Glomerular visceral epithelial cell (primary cell): ENCODE measurements at regions not wholly inside any gene's neighbourhood (a gene's known extent, or its start where the extent isn't known, plus 50 kb on each side); places are given as distances from the start of the nearest gene placed in this dataset.
"Not testable (repeated sequence)": the region's sequence is repeated elsewhere in the genome, so short reads cannot be mapped to it uniquely, and the experiment has no call there.

Experiments used
- DNase-seq: peaks from one replicate; pipeline ENCODE4 v3.0.0-alpha.2; 2016; ENCODE audit errors: extremely low spot score

DNA sequence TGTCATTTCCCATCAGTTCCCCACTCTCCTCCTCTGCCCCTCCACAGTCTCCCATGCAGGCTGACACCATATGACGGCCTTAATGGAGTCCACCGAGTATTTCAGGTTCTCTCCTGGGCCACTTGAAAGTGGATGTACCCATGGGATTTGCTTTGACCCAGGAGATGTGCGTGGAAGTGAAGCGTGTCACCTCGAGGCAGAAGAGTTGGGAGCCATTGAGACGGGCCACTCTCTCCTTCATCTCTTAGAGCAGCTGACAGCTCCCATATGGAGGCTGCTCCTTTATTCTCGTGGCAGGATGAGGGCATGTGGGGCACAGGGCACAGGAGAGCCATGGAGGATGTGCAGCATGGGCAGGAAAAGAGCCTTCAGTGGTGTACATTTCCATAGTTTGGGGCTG is 144.7 kb upstream of the CRYM start:
- not testable (repeated sequence) for DNase-seq

DNA sequence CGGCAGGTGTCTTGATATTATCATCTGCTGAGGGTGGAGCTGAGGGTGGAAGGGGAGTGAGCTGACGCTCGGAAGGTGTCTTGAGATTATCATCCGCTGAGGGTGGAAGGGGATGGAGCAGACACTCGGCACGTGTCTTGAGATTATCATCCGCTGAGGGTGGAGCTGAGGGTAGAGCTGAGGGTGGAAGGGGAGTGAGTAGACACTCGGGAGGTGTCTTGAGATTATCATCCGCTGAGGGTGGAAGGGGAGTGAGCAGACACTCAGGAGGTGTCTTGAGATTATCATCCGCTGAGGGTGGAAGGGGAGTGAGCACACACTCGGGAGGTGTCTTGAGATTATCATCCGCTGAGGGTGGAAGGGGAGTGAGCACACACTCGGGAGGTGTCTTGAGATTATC is 126.6 kb upstream of the CRYM start:
- not testable (repeated sequence) for DNase-seq

DNA sequence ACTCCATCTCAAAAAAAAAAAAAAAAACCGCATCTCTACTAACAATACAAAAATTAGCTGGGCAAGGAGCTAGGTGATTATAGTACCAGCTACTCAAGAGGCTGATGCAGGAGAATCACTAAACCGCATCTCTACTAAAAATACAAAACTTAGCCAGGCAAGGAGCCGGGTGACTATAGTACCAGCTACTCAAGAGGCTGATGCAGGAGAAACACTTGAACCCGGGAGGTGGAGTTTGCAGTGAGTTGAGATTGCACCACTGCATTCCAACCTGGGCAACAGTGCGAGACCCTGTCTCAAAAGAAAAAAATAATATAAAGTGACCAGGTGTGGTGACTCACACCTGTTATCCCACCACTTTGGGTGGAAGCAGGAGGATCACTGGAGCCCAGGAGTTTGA is 119.8 kb upstream of the CRYM start:
- DNase-seq: not testable (repeated sequence)

DNA sequence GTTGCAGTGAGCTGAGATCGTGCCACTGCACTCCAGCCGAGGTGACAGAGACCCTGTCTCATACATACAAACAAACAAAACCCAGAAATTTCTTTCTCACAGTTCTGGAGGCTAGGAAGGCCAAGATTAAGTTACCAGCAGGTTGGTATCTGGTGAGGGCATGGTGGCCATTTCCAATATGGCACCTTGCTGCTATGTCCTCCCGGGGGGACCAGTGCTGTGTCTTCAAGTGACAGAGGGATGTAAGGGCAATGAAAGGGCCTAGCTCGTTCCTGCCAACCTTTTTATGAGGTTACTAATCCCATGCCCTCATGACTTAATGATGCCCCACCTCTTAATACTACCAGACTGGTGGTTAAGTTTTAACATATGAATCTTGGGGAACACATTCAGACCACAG is 118.5 kb upstream of the CRYM start:
- DNase-seq: not testable (repeated sequence)

DNA sequence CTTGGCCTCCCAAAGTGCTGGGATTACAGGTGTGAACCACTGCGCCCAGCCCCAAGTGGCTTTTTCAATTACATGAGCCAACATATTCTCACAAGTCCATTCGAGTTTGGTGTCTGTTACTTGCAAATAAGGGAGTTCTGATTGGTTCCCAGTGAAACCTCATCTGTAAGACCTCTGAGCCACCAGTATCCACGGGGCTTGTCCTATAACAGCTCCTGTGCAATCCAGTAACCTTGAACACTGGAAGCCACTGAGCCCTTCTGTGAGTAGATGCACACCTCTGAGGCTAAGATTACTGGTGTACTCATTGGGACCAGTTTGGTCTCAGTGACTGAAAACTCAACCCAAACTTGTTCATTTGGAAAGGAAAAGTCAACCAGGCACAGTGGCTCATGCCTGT is 112.5 kb upstream of the CRYM start:
- not testable (repeated sequence) for DNase-seq

DNA sequence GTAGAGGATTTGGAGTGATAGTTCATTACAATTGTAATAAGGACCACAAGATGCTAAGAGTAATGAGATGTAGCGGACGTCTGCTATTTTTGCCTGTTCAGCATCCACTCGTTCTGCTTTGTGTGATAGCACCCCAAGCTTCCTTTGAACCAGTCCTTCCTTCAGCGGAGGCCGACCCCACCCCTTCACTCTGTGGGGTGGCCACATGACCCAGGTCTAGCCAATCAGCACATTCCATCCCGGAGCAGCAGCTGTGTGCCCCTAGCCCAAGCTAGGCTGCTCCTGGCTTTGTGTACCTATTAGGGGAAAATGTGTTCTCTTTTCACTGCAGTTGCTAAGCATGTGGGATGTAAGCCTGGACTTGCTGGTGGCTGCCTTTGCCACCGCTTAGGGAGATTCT is 111.8 kb upstream of the CRYM start:
- DNase-seq: not testable (repeated sequence)

DNA sequence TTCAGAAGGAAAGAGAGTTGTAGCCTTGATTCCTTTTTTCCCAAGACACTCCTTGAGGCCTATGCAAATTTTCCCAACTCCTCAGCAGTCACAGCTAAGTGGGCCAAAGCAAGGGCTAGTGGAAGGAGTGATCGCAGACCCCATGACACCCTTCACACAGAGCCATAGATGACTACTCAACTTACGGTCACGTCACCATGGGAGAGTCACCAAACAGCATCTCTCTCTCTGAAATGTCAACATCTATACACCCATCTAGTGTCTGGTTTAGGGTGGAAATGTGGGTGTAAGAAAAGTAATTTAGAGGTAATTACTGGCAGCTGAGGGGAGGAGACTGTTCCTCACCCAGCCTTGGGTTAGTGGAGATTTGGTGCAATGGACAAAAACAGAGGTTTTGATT is 109.7 kb upstream of the CRYM start:
- DNase-seq: not testable (repeated sequence)

DNA sequence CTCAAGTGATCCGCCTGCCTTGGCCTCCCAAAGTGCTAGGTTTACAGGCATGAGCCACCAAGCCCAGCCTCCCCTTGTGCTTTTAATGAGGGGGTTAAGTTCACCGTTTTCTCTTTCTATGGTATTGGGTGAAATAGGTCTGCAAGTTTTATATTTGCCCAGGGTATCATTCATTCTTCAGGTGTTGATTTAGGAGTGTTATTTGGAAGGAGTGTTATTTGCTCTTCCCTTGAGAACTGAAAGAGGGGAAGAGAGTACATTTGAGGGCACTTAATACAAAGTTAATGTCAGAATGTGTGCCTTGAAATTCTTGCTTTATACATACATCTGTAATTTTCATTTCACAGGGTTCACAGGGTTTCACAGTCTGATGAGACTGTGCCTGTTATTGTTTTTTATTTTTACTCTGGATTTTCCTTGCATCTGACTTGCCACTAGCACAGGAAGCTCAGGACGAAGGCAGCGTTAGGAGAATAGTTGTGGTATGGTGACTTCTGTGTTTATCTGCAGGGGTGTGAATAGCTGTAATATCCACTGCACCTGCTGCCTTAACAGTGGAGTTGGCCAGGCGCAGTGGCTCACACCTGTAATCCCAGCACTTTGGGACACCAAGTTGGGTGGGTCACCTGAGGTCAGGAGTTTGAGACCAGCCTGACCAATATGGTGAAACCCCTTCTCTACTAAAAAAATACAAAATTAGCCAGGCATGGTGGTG is 108.3 kb upstream of the CRYM start:
- DNase-seq: not testable (repeated sequence)

DNA sequence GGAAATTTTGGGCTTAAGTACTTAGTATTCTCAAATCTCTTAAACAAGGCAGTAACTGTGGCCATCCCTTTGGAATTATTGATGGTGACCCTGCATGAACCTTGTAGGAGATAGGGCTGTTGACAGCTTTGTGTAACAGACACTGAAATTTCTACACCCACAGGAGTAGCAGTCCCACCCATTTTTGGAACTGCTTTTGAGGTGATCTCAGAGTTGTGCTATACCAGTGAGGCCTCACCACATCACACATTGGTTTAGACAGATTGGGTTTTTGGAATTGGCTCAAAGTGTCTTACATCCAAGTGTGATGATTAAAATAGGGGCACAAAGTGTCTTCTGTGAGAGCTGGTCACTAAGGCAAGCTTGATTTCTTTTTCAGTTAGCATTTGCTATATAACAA is 105.6 kb upstream of the CRYM start:
- not testable (repeated sequence) for DNase-seq

DNA sequence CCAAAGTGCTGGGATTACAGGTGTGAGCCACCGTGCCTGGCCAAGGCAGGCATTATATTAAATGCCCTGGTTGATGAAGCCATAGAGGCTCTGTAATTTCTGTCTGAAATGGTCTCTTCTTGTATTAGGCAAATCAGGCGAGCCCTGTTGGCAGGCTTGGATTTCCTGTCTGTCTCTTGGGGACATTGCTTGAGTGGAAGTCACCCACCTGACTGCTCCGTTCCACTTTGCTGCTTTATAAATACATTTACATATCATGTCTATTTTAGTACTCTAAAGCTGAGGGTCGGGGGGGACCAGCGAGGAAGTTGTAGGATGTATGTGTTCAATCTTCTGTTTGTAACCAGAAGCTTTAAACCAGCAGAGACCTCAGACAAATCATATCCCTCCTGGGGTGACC is 101.6 kb upstream of the CRYM start:
- DNase-seq: not testable (repeated sequence)

DNA sequence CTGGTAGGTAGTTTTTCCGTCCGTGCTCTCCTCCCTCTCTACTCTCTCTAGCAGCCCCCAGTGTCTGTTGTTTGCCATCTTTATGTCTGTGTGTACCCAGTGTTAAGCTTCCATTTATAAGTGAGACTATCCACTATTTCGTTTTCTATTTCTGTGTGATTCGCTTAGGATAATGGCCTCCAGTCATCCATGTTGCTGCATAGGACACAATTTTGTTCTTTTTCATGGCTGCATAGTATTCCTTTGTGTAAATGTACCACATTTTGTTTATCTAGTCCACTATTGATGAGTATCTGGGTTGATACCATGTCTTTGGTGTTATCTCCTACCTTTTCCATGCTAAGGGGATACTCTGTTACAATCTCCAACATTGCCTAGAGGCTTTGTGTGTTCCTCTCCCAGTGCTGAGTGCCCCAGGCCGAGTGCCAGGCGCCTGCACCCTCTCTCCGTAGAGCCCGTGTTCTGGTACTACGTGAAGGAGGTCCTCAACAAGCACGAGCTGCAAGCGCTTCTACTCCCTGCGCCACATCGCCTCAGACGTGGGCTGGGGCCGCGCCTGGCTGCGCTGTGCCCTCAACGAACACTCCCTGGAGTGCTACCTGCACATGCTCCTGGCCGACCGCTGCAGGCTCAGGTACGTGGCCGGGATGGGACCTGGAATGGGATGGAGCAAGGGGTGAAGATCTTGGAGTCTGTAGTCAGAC is 98.3 kb upstream of the CRYM start:
- not testable (repeated sequence) for DNase-seq

DNA sequence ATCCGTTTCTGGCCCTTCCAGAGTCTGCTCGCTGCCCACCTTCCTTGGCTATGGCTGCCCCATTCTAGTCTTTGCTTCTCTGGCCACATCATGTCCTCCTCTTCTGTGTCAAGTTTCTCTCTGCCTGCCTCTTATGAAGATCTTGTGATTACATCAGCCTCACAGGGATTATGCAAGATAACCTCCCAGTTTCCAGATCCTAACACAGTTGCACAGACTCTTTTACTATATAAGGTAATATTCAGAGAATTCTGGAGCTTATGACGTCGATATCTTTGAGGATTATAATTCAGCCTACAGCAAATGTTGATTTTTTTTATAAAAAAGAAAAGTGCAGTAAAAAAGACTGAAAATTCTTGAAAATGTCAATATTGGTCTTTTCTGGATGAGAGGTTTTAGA is 97.2 kb upstream of the CRYM start:
- not testable (repeated sequence) for DNase-seq

DNA sequence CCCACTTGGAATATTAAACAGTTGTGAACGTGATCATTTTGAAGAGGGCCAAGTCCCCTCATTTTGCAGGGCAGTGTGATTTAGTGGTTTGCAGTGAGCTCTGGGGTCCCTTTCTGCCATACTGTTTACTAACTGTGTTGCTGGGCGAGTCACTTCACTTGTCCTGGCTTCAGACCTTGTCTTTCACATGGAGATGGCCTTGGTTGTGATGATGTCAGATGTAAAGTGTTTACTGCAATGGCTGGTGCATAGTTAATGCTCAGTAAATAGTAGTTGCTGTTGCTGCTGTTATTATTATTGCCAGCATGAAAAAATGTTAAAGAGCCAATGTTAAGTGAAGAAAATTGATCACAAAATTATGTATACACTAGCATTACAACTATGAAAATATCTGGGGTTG is 95.4 kb upstream of the CRYM start:
- not testable (repeated sequence) for DNase-seq

DNA sequence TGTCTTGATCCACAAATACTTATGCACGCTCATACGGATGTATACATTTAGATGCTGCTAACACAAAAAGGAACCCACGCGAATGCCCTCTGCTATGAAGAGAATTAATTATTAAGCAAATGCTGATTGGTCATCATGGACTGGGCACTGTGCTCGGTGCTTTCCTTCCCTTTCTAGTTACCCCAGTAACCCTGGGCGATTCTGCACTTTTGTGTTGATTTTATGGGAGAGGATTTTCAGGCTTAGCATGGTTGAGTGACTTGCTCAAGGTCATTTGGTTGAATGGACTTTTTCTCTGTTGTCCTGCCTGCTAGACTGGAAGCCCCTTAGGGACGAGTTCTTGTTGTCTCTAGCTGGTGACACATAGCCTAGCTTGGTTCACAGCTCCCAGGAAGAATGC is 94.8 kb upstream of the CRYM start:
- DNase-seq: not testable (repeated sequence)

DNA sequence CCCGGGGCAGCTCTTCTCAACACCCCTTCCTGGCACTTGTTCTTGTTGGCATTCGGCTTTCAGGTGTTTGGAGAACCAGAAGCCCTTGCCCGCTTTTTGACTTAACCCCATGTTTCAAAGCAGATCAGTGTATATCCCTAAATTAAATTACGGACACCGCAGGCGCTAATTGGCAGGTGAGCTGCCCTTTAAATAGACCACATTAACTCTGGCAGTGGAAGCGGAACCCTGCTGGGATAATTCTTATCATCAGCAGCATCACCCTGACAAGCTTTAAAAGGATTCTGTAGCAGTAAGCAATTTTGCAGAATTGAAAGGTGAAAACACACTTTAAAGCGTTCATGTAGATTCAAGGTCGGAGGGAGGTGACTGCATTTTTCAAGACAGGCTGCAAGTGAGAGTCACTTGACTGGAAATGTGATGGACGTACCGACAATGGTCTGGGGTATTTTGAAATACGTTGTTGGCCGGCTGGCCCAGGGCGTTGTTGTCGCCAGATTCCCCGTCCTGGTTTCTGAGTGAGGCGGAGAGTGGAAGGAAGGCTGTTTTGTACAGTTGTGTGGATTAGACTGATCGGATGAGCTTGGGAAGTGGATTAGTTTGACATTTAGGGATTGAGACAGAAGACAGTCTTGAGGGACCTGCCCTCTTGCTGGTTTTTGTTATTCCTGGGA is 94.2 kb upstream of the CRYM start:
- DNase-seq: not testable (repeated sequence)

DNA sequence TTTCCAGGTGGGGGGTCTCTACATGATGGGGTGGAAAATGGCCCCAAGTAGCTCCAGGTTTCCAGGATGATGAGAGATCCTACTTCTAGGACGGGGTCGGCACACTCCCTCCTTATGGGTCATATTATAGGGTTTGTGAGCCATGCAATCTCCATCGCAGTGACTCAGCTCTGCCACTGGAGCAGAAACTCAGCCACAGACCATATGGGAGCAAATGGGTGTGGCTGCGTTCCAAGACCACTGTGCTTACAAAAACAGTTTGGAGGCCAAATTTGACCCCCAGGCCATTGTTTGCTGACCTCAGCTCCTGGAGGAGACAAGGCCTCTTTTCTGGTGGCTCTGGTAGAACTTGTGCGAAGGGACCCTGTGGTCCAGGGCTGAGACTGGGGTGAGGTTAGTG is 92.7 kb upstream of the CRYM start:
- DNase-seq: peak; percentile 55

DNA sequence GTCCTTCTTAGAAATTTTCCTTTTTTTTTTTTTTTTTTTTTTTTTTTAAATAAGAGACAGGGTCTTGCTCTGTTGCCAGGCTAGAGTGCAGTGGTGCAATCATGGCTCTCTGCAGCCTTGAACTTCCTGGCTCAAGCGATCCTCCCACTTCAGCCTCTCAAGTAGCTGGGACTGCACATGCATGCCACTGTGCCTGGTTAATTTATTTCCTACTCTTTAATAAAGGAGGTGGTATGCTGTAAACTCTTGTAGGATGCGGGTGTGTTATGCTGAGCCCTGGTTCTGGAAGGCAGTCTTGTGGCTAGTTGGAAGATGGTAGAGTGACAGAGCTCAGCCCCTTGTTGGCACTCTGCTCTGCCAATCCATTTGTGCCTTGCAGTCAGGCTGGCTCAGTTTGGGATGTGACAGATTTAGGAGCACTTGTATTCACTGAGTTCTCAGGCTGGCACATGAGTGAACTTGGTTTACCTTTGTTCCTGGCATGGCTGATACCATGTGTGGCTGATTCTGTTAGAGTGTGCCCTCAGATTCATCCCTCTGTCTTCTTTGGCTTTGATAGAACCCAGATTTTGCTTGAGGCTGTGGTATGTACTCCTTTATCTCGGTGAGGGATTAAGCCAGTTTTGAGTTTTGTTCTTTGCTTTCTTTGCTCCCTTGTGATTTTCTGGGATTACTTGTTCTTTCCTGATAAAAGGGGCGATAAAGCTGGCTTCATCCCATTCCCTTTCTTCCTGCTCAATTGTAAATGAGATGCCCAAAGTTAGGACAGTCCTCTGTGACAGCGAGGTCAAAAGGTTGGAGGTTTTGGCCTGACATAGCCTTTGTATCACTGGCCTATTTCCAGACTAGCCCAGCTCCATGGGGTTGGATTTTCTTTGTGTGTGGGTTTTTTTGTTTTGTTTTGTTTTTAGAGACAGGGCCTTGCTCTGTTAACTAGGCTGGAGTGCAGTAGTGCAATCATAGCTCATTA is 91.2 kb upstream of the CRYM start:
- DNase-seq: not testable (repeated sequence)

DNA sequence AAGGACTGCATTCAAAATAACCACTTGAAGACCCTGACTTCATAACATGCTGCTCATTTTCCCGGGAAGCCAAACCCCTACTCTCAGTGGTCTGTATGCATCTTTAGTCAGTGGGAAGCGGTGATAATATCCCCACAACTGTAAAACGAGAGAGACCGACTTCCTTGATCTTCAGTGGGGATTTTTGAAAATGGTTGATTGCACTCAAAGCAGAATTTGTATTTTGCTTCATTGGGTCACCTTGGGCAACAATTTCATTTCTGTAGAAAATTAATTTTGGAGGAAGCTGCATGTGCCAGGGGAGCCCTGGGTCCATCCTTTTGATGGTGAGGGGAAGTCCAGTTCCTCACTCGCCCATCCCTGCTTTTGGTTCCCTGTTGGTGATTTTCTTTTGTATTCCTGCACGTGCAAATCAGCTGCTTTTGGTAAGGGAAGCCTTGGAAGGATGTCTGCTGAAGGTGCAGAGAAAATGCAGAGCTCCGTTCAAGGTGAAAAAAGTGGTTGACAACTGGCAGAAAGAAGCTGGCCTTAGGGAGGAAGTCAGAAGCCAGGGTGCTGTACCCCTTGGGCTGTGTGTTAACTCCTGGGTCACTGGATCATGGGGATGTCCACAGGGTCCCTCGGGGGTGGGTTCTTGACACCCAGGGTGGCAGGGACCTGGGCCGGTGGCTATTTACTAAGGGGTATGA is 89.8 kb upstream of the CRYM start:
- DNase-seq: not testable (repeated sequence)

DNA sequence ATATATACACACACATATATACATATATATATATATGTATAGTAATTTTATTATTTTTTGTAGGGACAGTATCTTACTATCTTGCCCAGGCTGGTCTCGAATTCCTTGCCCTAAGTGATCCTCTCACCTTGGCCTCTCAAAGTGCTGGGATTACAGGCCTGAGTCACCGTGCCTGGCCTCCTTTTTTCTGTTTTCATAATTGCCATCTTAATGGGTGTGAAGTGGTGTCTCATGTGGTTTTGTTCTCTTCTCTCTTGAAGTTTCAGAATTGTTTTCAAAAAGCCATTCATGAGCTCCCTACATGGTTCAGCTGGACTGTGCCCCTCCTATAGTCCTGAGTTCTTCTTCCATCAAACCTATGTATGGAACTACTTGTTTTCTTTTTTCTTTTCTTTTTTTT is 88.9 kb upstream of the CRYM start:
- DNase-seq: not testable (repeated sequence)

DNA sequence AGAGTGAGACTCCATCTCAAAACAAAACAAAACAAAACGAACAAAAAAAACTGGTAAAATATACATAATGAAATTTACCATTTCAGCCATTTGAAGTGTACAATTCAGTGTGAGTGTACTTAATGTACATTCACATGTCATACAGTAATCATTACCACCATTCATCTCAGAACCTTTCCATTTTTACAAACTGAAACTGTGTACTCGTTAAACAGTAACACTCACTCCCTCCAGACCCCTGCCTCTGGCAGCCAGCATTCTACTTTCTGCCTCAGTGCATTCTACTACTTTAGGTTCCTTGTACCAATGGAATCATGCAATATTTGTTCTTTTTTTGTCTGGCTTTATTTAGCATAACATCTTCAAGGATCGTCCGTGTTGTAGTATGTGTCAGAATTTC is 87.5 kb upstream of the CRYM start:
- not testable (repeated sequence) for DNase-seq
